NAMALWA (cell line): ENCODE measurements at regions not wholly inside any gene's neighbourhood (a gene's known extent, or its start where the extent isn't known, plus 50 kb on each side); places are given as distances from the start of the nearest gene placed in this dataset.

Experiments
- DNase-seq: peaks from one replicate; pipeline ENCODE4 v3.0.0-alpha.2; 2015; ENCODE audit warnings: low spot score

GRCh38 chrX:10901290-10901633, 209.9 kb upstream of the HCCS start:
- DNase-seq = no peak

GRCh38 chrX:10902001-10902400, 209.1 kb upstream of the HCCS start:
- no peak for DNase-seq

GRCh38 chrX:10903523-10903922, 207.6 kb upstream of the HCCS start:
- no peak for DNase-seq

GRCh38 chrX:10904220-10904619, 206.9 kb upstream of the HCCS start:
- DNase-seq = no peak

- DNase-seq = no peak
Observed at GRCh38 chrX:10906866-10907265, 204.3 kb upstream of the HCCS start.

GRCh38 chrX:10922159-10922558, 189.0 kb upstream of the HCCS start:
- no peak for DNase-seq

GRCh38 chrX:10922835-10923234, 188.3 kb upstream of the HCCS start:
- DNase-seq = no peak

GRCh38 chrX:10923466-10923865, 187.7 kb upstream of the HCCS start:
- DNase-seq = no peak

- no peak for DNase-seq
Observed at GRCh38 chrX:10926404-10926803, 184.7 kb upstream of the HCCS start.

- no peak for DNase-seq
Observed at GRCh38 chrX:10926891-10927290, 184.2 kb upstream of the HCCS start.

GRCh38 chrX:10929747-10930146, 181.4 kb upstream of the HCCS start:
- DNase-seq = no peak

- DNase-seq = no peak
Observed at GRCh38 chrX:10930151-10930550, 181.0 kb upstream of the HCCS start.

- DNase-seq = no peak
Observed at GRCh38 chrX:10931976-10932375, 179.2 kb upstream of the HCCS start.

GRCh38 chrX:10932842-10933440, 178.2 kb upstream of the HCCS start:
- no peak for DNase-seq

- no peak for DNase-seq
Observed at GRCh38 chrX:10935501-10935900, 175.6 kb upstream of the HCCS start.

GRCh38 chrX:10936976-10937375, 174.2 kb upstream of the HCCS start:
- DNase-seq = no peak

- no peak for DNase-seq
Observed at GRCh38 chrX:10938365-10938923, 172.7 kb upstream of the HCCS start.

GRCh38 chrX:10939424-10939823, 171.7 kb upstream of the HCCS start:
- no peak for DNase-seq

GRCh38 chrX:10944136-10944885, 166.8 kb upstream of the HCCS start:
- no peak for DNase-seq

GRCh38 chrX:10945498-10945897, 165.6 kb upstream of the HCCS start:
- DNase-seq = no peak

- DNase-seq = no peak
Observed at GRCh38 chrX:10949541-10949940, 161.6 kb upstream of the HCCS start.

GRCh38 chrX:10952619-10953018, 158.5 kb upstream of the HCCS start:
- DNase-seq = no peak

- no peak for DNase-seq
Observed at GRCh38 chrX:10965174-10965798, 145.8 kb upstream of the HCCS start.
